ENCODE measurements at regions not wholly inside any gene's neighbourhood (a gene's known extent, or its start where the extent isn't known, plus 50 kb on each side); places are given as distances from the start of the nearest gene placed in this dataset.

- H3K4me3 ChIP-seq (replicated peaks; ENCODE audit: insufficient read depth, low read length), result no peak overlapping the region
- TF ChIP-seq REST (IDR thresholded peaks at IDR 0.05; ENCODE audit: insufficient replicate concordance, low read depth) (no peak), POLR2AphosphoS5 (IDR thresholded peaks at IDR 0.05; ENCODE audit: low read depth) (no peak), CTCF (IDR thresholded peaks at IDR 0.05; ENCODE audit: insufficient read depth, low read length) (no peak), GABPA (IDR thresholded peaks at IDR 0.05; ENCODE audit: low read depth) (no peak), SPI1 (IDR thresholded peaks at IDR 0.05; ENCODE audit: borderline replicate concordance, low read depth) (no peak)
- H3K27me3 ChIP-seq (ENCODE audit: insufficient read depth, poor library complexity, severe bottlenecking), result no peaks in the 10 kb centered on the region
- no peak overlapping the region for H3K27ac ChIP-seq (replicated peaks)
- DNase-seq (ENCODE audit: low read depth in 1 of 2, low spot score in 1 of 2), result no peak
Observed at GRCh38 chr17:56038131-56038530, 115.1 kb upstream of the ANKFN1 start.

- Histone ChIP-seq H3K27me3 (ENCODE audit: insufficient read depth, poor library complexity, severe bottlenecking) (peaks cover 2% of the 10 kb centered on the region), H3K27ac (replicated peaks) (no peak overlapping the region), H3K4me3 (replicated peaks; ENCODE audit: insufficient read depth, low read length) (no peak overlapping the region)
- TF ChIP-seq POLR2AphosphoS5 (IDR thresholded peaks at IDR 0.05; ENCODE audit: low read depth) (no peak), CTCF (IDR thresholded peaks at IDR 0.05; ENCODE audit: insufficient read depth, low read length) (no peak), GABPA (IDR thresholded peaks at IDR 0.05; ENCODE audit: low read depth) (no peak), SPI1 (IDR thresholded peaks at IDR 0.05; ENCODE audit: borderline replicate concordance, low read depth) (no peak), REST (IDR thresholded peaks at IDR 0.05; ENCODE audit: insufficient replicate concordance, low read depth) (no peak)
- DNase-seq (ENCODE audit: low read depth in 1 of 2, low spot score in 1 of 2), result no peak
Observed at GRCh38 chr17:56045872-56046271, 107.4 kb upstream of the ANKFN1 start.

- no peak overlapping the region for H3K27ac ChIP-seq (replicated peaks)
- TF ChIP-seq POLR2AphosphoS5 (IDR thresholded peaks at IDR 0.05; ENCODE audit: low read depth), result no peak
- TF ChIP-seq SPI1 (IDR thresholded peaks at IDR 0.05; ENCODE audit: borderline replicate concordance, low read depth), result no peak
- no peak for TF ChIP-seq REST (IDR thresholded peaks at IDR 0.05; ENCODE audit: insufficient replicate concordance, low read depth)
- no peak for TF ChIP-seq GABPA (IDR thresholded peaks at IDR 0.05; ENCODE audit: low read depth)
- no peak for DNase-seq (ENCODE audit: low read depth in 1 of 2, low spot score in 1 of 2)
- peaks cover 2% of the 10 kb centered on the region for H3K27me3 ChIP-seq (ENCODE audit: insufficient read depth, poor library complexity, severe bottlenecking)
- no peak overlapping the region for H3K4me3 ChIP-seq (replicated peaks; ENCODE audit: insufficient read depth, low read length)
Observed at GRCh38 chr17:56047331-56047730, 105.9 kb upstream of the ANKFN1 start.

Data from HL-60 (cell line).